ENCODE measurements at regions not wholly inside any gene's neighbourhood (a gene's known extent, or its start where the extent isn't known, plus 50 kb on each side); places are given as distances from the start of the nearest gene placed in this dataset.
"Not testable (repeated sequence)": the region's sequence is repeated elsewhere in the genome, so short reads cannot be mapped to it uniquely, and the experiment has no call there.

GRCh38 chr14:43119672-43120071, 1387.4 kb downstream of the FSCB start:
- intact Hi-C loops (cut with micrococcal nuclease), result no loop called here

GRCh38 chr14:43116341-43116740, 1390.7 kb downstream of the FSCB start:
- intact Hi-C loops (cut with micrococcal nuclease), result no loop called here

- intact Hi-C loops (cut with micrococcal nuclease), result no loop called here
These were observed 1401.8 kb downstream of the FSCB start for GRCh38 chr14:43105305-43105704.

- intact Hi-C loops (cut with micrococcal nuclease), result no loop called here
These were observed 1416.7 kb downstream of the FSCB start for GRCh38 chr14:43090380-43090779.

- intact Hi-C loops (cut with micrococcal nuclease), result no loop called here
These were observed 1419.4 kb downstream of the FSCB start for GRCh38 chr14:43087666-43088065.

- intact Hi-C loops (cut with micrococcal nuclease), result no loop called here
These were observed 1421.3 kb downstream of the FSCB start for GRCh38 chr14:43085819-43086218.

- intact Hi-C loops (cut with micrococcal nuclease), result not testable (repeated sequence)
These were observed 1439.7 kb downstream of the FSCB start for GRCh38 chr14:43067372-43067771.

- intact Hi-C loops (cut with micrococcal nuclease), result no loop called here
These were observed 1449.4 kb downstream of the LRFN5 start for GRCh38 chr14:43056106-43056505.

- intact Hi-C loops (cut with micrococcal nuclease), result no loop called here
These were observed 1446.2 kb downstream of the LRFN5 start for GRCh38 chr14:43052897-43053296.

- intact Hi-C loops (cut with micrococcal nuclease), result no loop called here
These were observed 1437.2 kb downstream of the LRFN5 start for GRCh38 chr14:43043850-43044249.

- intact Hi-C loops (cut with micrococcal nuclease), result no loop called here
These were observed 1435.7 kb downstream of the LRFN5 start for GRCh38 chr14:43042408-43042807.

GRCh38 chr14:43041976-43042375, 1435.3 kb downstream of the LRFN5 start:
- intact Hi-C loops (cut with micrococcal nuclease), result no loop called here

GRCh38 chr14:43041207-43041606, 1434.5 kb downstream of the LRFN5 start:
- intact Hi-C loops (cut with micrococcal nuclease), result no loop called here

GRCh38 chr14:43039881-43040280, 1433.2 kb downstream of the LRFN5 start:
- intact Hi-C loops (cut with micrococcal nuclease), result no loop called here

- intact Hi-C loops (cut with micrococcal nuclease), result no loop called here
These were observed 1424.9 kb downstream of the LRFN5 start for GRCh38 chr14:43031598-43031997.

GRCh38 chr14:43022094-43022800, 1415.6 kb downstream of the LRFN5 start:
- intact Hi-C loops (cut with micrococcal nuclease), result no loop called here

GRCh38 chr14:43019826-43020225, 1413.2 kb downstream of the LRFN5 start:
- intact Hi-C loops (cut with micrococcal nuclease), result no loop called here

- intact Hi-C loops (cut with micrococcal nuclease), result no loop called here
These were observed 1407.7 kb downstream of the LRFN5 start for GRCh38 chr14:43014338-43014737.

- intact Hi-C loops (cut with micrococcal nuclease), result no loop called here
These were observed 1406.1 kb downstream of the LRFN5 start for GRCh38 chr14:43012817-43013216.

GRCh38 chr14:43005807-43006206, 1399.1 kb downstream of the LRFN5 start:
- intact Hi-C loops (cut with micrococcal nuclease), result no loop called here

GRCh38 chr14:43003845-43004244, 1397.2 kb downstream of the LRFN5 start:
- intact Hi-C loops (cut with micrococcal nuclease), result no loop called here

- intact Hi-C loops (cut with micrococcal nuclease), result no loop called here
These were observed 1395.1 kb downstream of the LRFN5 start for GRCh38 chr14:43001731-43002130.

GRCh38 chr14:42994051-42994736, 1387.5 kb downstream of the LRFN5 start:
- intact Hi-C loops (cut with micrococcal nuclease), result no loop called here
